Epithelial cell of proximal tubule (primary cell): ENCODE measurements at regions not wholly inside any gene's neighbourhood (a gene's known extent, or its start where the extent isn't known, plus 50 kb on each side); places are given as distances from the start of the nearest gene placed in this dataset.

Source experiments
- DNase-seq: peaks from one replicate; pipeline ENCODE4 v3.0.0-alpha.2; 2011; ENCODE audit warnings: low read depth
- H3K4me3 ChIP-seq: 2 replicates; pipeline ENCODE4 v1.5.1; 2011; ENCODE audit warnings: low read depth, mild to moderate bottlenecking, low read length
- TF ChIP-seq, protein P1 (sequence below): conservative IDR thresholded peaks from 2 replicates; pipeline ENCODE4 v1.5.1; 2012; ENCODE audit warnings: low read depth, mild to moderate bottlenecking, low read length

DNA sequence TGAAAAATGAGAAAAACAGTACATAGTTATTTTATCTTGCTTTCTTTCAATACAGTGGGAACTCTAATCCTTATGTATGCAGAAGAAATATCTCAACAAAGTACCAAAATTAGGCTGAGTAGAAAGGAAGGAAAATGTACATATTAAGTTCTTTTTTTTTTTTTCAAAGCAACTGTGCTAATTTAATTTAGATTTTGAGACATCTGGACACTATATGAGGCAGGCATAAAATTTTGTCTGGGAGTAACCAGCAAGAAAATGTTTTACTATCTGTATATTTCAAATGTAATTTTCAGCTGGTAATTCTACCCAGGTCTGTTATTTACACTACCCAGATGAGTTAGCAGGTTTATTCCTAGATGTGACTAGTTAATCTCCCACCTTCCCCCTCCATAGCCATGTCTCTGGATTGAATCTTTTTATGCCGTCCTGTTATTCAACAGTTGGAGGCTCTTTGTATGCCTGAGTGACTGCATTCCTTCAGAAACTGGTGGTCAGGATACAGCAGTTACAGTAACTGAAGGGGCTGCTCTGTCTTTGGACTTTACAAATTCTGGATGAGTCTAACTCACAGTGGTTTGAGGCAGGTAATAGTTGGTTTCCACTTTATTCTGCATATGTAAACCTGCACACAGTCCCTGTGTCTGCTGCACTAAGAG, 633.6 kb downstream of the PCDH18 start:
- DNase-seq: no peak
- TF ChIP-seq, protein P1, sequence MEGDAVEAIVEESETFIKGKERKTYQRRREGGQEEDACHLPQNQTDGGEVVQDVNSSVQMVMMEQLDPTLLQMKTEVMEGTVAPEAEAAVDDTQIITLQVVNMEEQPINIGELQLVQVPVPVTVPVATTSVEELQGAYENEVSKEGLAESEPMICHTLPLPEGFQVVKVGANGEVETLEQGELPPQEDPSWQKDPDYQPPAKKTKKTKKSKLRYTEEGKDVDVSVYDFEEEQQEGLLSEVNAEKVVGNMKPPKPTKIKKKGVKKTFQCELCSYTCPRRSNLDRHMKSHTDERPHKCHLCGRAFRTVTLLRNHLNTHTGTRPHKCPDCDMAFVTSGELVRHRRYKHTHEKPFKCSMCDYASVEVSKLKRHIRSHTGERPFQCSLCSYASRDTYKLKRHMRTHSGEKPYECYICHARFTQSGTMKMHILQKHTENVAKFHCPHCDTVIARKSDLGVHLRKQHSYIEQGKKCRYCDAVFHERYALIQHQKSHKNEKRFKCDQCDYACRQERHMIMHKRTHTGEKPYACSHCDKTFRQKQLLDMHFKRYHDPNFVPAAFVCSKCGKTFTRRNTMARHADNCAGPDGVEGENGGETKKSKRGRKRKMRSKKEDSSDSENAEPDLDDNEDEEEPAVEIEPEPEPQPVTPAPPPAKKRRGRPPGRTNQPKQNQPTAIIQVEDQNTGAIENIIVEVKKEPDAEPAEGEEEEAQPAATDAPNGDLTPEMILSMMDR: no peak
- no peak overlapping the region for H3K4me3 ChIP-seq

DNA sequence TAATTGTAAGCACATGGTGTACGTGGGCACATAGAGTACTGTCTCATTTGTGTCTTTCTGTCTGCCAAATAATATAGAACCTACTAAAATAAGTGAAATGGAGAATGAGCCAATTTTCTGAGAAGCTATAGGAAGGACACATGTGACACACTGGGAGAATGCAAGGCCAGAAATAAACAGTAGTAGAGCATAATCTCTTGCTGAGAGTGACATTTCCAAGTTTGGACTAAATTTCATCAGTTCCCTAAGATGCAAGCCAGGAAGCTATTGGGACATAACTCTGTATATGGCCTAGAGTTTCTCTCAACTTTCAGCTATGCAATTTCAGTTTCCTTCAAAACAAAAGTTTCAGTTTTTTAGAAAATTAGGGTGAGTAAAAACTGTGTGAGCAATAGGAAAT, 638.7 kb downstream of the PCDH18 start:
- no peak overlapping the region for H3K4me3 ChIP-seq
- TF ChIP-seq, protein P1: no peak
- DNase-seq: no peak

DNA sequence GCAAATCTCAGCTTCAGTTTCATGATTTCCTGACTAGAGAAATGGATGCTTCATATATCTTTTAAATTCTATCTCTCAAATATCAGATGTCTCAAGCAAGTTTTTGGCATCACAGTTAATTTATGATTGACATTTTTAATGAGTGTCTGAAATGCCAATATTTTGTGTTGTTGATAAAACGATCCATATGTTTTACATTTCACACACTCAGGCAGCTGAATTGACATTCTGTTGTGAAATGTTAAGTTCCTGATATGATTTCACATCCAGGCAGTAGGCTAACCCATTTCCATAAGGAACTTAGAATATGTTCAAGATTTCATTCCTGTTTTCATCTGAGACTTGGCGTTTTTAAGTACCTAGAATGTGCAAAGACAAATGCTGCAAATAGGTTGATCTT, 650.6 kb downstream of the PCDH18 start:
- TF ChIP-seq, protein P1: no peak
- H3K4me3 ChIP-seq: no peak overlapping the region
- no peak for DNase-seq

DNA sequence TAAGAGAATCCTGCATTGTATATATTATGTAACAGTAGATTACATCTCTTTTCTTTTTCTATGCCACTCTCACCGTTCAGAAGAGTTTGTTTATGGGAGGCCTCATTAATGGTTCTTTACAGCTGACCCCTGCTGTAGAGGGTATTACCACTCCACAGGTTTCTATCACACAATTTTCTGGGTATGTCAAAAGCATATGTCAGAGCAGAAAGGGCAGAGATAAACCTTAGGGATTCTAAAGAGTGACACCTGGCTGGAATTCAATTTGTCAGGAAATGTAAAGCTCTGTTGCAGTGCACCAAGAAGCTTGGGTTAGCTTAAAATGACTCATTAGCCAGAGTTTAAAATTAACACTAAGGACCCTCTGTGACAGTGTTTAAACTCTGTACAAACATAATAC, 658.7 kb downstream of the PCDH18 start:
- TF ChIP-seq, protein P1: no peak
- no peak for DNase-seq
- no peak overlapping the region for H3K4me3 ChIP-seq

DNA sequence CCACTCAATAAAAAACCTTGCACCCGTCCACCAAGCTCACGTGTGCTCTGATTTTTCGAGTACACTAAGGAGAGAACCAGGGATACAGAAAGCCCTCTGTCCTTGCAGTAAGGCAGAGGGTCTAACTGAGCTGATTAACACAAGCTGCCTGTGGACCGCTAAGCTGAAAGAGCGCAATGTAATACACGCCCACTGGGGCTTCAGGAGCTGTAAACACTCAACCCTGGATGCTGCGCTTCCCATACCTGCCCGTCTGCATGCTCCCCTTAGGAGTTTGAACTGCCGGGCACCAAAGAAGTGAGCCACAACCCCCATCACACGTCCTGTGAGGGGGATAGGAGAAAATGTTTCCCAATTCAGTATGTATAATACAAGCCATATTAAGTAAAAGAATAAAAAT, 664.8 kb downstream of the PCDH18 start:
- no peak for DNase-seq
- TF ChIP-seq, protein P1: no peak

DNA sequence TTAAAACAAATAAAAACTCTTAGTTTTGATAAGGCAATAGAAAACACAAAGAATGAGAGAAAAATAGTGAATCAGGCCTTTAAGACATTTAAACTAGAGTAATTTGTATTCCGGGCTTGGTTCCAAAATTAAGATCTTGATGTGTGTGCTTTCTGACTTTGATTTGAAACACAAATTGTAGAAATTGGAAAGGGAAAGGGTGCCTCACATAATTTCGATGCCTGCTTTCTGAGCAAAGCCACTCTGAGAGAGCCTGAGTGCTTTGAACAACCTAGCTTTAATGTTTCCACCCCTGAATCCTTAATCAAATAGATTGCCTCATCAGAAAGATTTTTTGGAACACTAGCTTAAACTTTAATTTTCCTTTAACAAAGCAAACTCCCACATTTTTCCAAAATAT, 666.8 kb downstream of the PCDH18 start:
- TF ChIP-seq, protein P1: no peak

More for the DNA sequence above, 664.8 kb downstream of the PCDH18 start:
- H3K4me3 ChIP-seq: no peak overlapping the region

DNA sequence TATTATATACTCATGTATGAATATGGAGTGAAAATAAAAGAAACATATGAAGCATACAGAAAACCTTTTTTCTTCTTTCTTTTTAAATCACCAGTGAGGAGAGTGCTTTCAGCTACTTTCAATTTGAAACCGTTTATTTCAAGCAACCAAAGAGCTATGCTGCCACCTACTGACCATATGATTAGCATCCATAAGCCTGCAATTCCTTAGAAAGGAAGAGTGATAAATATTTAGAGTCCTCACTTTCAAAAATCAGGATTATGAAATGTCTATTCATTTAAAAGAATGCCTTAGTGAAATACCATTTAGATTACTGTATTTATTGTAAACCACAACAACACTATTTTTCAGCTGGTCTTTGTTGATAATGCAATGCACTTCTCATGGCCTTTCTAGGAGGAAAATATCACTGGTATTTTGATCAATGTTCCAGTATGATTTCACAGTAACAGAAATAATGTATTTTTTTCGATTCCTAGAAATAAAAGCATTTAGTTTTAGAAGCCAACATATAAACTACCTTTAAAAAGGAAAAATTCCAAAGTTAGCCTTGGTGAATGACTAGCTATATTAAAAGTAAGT, 667.6 kb downstream of the PCDH18 start:
- TF ChIP-seq, protein P1: peak; percentile 86
- H3K4me3 ChIP-seq: no peak overlapping the region
- peak; percentile 48 for DNase-seq

More for the DNA sequence above, 666.8 kb downstream of the PCDH18 start:
- H3K4me3 ChIP-seq: no peak overlapping the region
- no peak for DNase-seq
